ENCODE measurements at regions not wholly inside any gene's neighbourhood (a gene's known extent, or its start where the extent isn't known, plus 50 kb on each side); places are given as distances from the start of the nearest gene placed in this dataset.

GRCh38 chrX:117215683-117216082, 752.9 kb upstream of the CT83 start:
- no peak for DNase-seq (ENCODE audit: low read depth)
- in situ Hi-C loops (cut with HindIII; ENCODE audit: low pct_unique_long_range_greater_than_20kb, low sequenced_read_pairs): no loop called here

GRCh38 chrX:117196481-117196880, 733.7 kb upstream of the CT83 start:
- in situ Hi-C loops (cut with HindIII; ENCODE audit: low pct_unique_long_range_greater_than_20kb, low sequenced_read_pairs): no loop called here

GRCh38 chrX:117147249-117147648, 684.5 kb upstream of the CT83 start:
- DNase-seq (ENCODE audit: low read depth): no peak

More at GRCh38 chrX:117196481-117196880, 733.7 kb upstream of the CT83 start:
- no peak for DNase-seq (ENCODE audit: low read depth)

GRCh38 chrX:117138070-117138469, 675.3 kb upstream of the CT83 start:
- in situ Hi-C loops (cut with HindIII; ENCODE audit: low pct_unique_long_range_greater_than_20kb, low sequenced_read_pairs): no loop called here
- DNase-seq (ENCODE audit: low read depth): no peak

More at GRCh38 chrX:117147249-117147648, 684.5 kb upstream of the CT83 start:
- in situ Hi-C loops (cut with HindIII; ENCODE audit: low pct_unique_long_range_greater_than_20kb, low sequenced_read_pairs): no loop called here

- in situ Hi-C loops (cut with HindIII; ENCODE audit: low pct_unique_long_range_greater_than_20kb, low sequenced_read_pairs): no loop called here
- DNase-seq (ENCODE audit: low read depth): no peak
Measured at GRCh38 chrX:117134983-117135382, 672.2 kb upstream of the CT83 start.

- in situ Hi-C loops (cut with HindIII; ENCODE audit: low pct_unique_long_range_greater_than_20kb, low sequenced_read_pairs): no loop called here
Measured at GRCh38 chrX:117120700-117121099, 657.9 kb upstream of the CT83 start.

GRCh38 chrX:117096528-117096927, 633.8 kb upstream of the CT83 start:
- DNase-seq (ENCODE audit: low read depth): no peak
- in situ Hi-C loops (cut with HindIII; ENCODE audit: low pct_unique_long_range_greater_than_20kb, low sequenced_read_pairs): no loop called here

More at GRCh38 chrX:117120700-117121099, 657.9 kb upstream of the CT83 start:
- peak; percentile 0 for DNase-seq (ENCODE audit: low read depth)

- no peak for DNase-seq (ENCODE audit: low read depth)
- in situ Hi-C loops (cut with HindIII; ENCODE audit: low pct_unique_long_range_greater_than_20kb, low sequenced_read_pairs): no loop called here
Measured at GRCh38 chrX:117095393-117095792, 632.6 kb upstream of the CT83 start.

- in situ Hi-C loops (cut with HindIII; ENCODE audit: low pct_unique_long_range_greater_than_20kb, low sequenced_read_pairs): no loop called here
Measured at GRCh38 chrX:117094149-117094548, 631.4 kb upstream of the CT83 start.

GRCh38 chrX:117093319-117093718, 630.5 kb upstream of the CT83 start:
- DNase-seq (ENCODE audit: low read depth): no peak
- in situ Hi-C loops (cut with HindIII; ENCODE audit: low pct_unique_long_range_greater_than_20kb, low sequenced_read_pairs): no loop called here

More at GRCh38 chrX:117094149-117094548, 631.4 kb upstream of the CT83 start:
- DNase-seq (ENCODE audit: low read depth): no peak

- in situ Hi-C loops (cut with HindIII; ENCODE audit: low pct_unique_long_range_greater_than_20kb, low sequenced_read_pairs): no loop called here
- no peak for DNase-seq (ENCODE audit: low read depth)
Measured at GRCh38 chrX:117092641-117093040, 629.9 kb upstream of the CT83 start.

GRCh38 chrX:117063224-117063623, 600.4 kb upstream of the CT83 start:
- in situ Hi-C loops (cut with HindIII; ENCODE audit: low pct_unique_long_range_greater_than_20kb, low sequenced_read_pairs): no loop called here
- no peak for DNase-seq (ENCODE audit: low read depth)

GRCh38 chrX:117059848-117060247, 597.1 kb upstream of the CT83 start:
- DNase-seq (ENCODE audit: low read depth): no peak
- in situ Hi-C loops (cut with HindIII; ENCODE audit: low pct_unique_long_range_greater_than_20kb, low sequenced_read_pairs): no loop called here

GRCh38 chrX:117053260-117053659, 590.5 kb upstream of the CT83 start:
- in situ Hi-C loops (cut with HindIII; ENCODE audit: low pct_unique_long_range_greater_than_20kb, low sequenced_read_pairs): no loop called here
- no peak for DNase-seq (ENCODE audit: low read depth)

GRCh38 chrX:117038918-117039440, 576.2 kb upstream of the CT83 start:
- in situ Hi-C loops (cut with HindIII; ENCODE audit: low pct_unique_long_range_greater_than_20kb, low sequenced_read_pairs): no loop called here

GRCh38 chrX:117010243-117010642, 547.5 kb upstream of the CT83 start:
- in situ Hi-C loops (cut with HindIII; ENCODE audit: low pct_unique_long_range_greater_than_20kb, low sequenced_read_pairs): no loop called here
- DNase-seq (ENCODE audit: low read depth): no peak

More at GRCh38 chrX:117038918-117039440, 576.2 kb upstream of the CT83 start:
- no peak for DNase-seq (ENCODE audit: low read depth)

GRCh38 chrX:117002981-117003380, 540.2 kb upstream of the CT83 start:
- in situ Hi-C loops (cut with HindIII; ENCODE audit: low pct_unique_long_range_greater_than_20kb, low sequenced_read_pairs): no loop called here

GRCh38 chrX:116975517-116975916, 512.7 kb upstream of the CT83 start:
- in situ Hi-C loops (cut with HindIII; ENCODE audit: low pct_unique_long_range_greater_than_20kb, low sequenced_read_pairs): no loop called here
- no peak for DNase-seq (ENCODE audit: low read depth)

More at GRCh38 chrX:117002981-117003380, 540.2 kb upstream of the CT83 start:
- DNase-seq (ENCODE audit: low read depth): no peak

GRCh38 chrX:116972362-116972761, 509.6 kb upstream of the CT83 start:
- in situ Hi-C loops (cut with HindIII; ENCODE audit: low pct_unique_long_range_greater_than_20kb, low sequenced_read_pairs): no loop called here
- DNase-seq (ENCODE audit: low read depth): no peak

- in situ Hi-C loops (cut with HindIII; ENCODE audit: low pct_unique_long_range_greater_than_20kb, low sequenced_read_pairs): no loop called here
- DNase-seq (ENCODE audit: low read depth): no peak
Measured at GRCh38 chrX:116961872-116962582, 499.3 kb upstream of the CT83 start.
